Right atrium auricular region (tissue), 2 donors: ENCODE measurements at regions not wholly inside any gene's neighbourhood (a gene's known extent, or its start where the extent isn't known, plus 50 kb on each side); places are given as distances from the start of the nearest gene placed in this dataset.
A peak's percentile ranks its signal among the peaks of the same experiment; 100 is the strongest.

ENCODE experiments used
- DNase-seq: peaks from one replicate; pipeline ENCODE4 v3.0.0-alpha.2; 2019; ENCODE audit warnings: low spot score
- H3K27ac ChIP-seq, 2 donors: fragments of 200-600 bp; sonication (generic); 1 replicate in 1 of 2; 2 replicates in 1 of 2; pipeline ENCODE4 v1.5.1; 2016 to 2019
- H3K27me3 ChIP-seq, 2 donors: fragments of 200-600 bp; sonication (generic); one replicate each; pipeline versions ENCODE4 v1.5.1 to v1.6.0; 2017 to 2019
- H3K36me3 ChIP-seq: fragments of 200-600 bp; sonication (generic); one replicate; pipeline ENCODE4 v1.5.1; 2016
- H3K4me1 ChIP-seq, 2 donors: fragments of 200-600 bp; sonication (generic); one replicate each; pipeline versions ENCODE4 v1.5.1 to v1.6.0; 2017 to 2019
- H3K4me3 ChIP-seq, 2 donors: fragments of 200-600 bp; sonication (generic); 1 replicate in 1 of 2; 2 replicates in 1 of 2; pipeline ENCODE4 v1.5.1; 2017 to 2019; ENCODE audit warnings: mild to moderate bottlenecking in 1 of 2, moderate library complexity in 1 of 2
- H3K9me3 ChIP-seq, 2 donors: fragments of 200-600 bp; sonication (generic); one replicate each; pipeline ENCODE4 v1.5.1; 2019
- CTCF ChIP-seq, 2 donors: fragments of 200-600 bp; sonication (generic); IDR thresholded peaks; one replicate each; pipeline ENCODE4 v1.5.1; 2019; ENCODE audit warnings: antibody characterized with exemption in 2 of 2

GRCh38 chr6:54009052-54009654 lies 102.1 kb upstream of the MLIP start:
- Histone ChIP-seq H3K4me3 (no peak overlapping the region), H3K27ac (peak overlapping the region in 1 of 2 donors; percentile 84), H3K9me3 (peaks cover 0 to 6% of the 10 kb centered on the region in 2 donors), H3K27me3 (no peaks in the 10 kb centered on the region), H3K4me1 (peaks cover 0 to 25% of the 10 kb centered on the region in 2 donors), H3K36me3 (no peaks in the 10 kb centered on the region)
- no peak for DNase-seq
- no peak for TF ChIP-seq CTCF (IDR thresholded peaks at IDR 0.05)

- TF ChIP-seq CTCF (IDR thresholded peaks at IDR 0.05): no peak
- no peaks in the 10 kb centered on the region for H3K27me3 ChIP-seq
- peaks cover 0 to 25% of the 10 kb centered on the region in 2 donors for H3K4me1 ChIP-seq
- no peaks in the 10 kb centered on the region for H3K36me3 ChIP-seq
- peak overlapping the region; percentile 4 to 25 for H3K4me3 ChIP-seq
- DNase-seq: no peak
- peak overlapping the region; percentile 67 to 84 for H3K27ac ChIP-seq
- peaks cover 0 to 6% of the 10 kb centered on the region in 2 donors for H3K9me3 ChIP-seq
Observed at GRCh38 chr6:54010340-54011276, 100.6 kb upstream of the MLIP start.

- no peaks in the 10 kb centered on the region for H3K27me3 ChIP-seq
- DNase-seq: no peak
- no peak for TF ChIP-seq CTCF (IDR thresholded peaks at IDR 0.05)
- peak overlapping the region; percentile 67 to 84 for H3K27ac ChIP-seq
- peak overlapping the region; percentile 4 to 25 for H3K4me3 ChIP-seq
- H3K36me3 ChIP-seq: no peaks in the 10 kb centered on the region
- H3K4me1 ChIP-seq: peaks cover 0 to 25% of the 10 kb centered on the region in 2 donors
- peaks cover 0 to 6% of the 10 kb centered on the region in 2 donors for H3K9me3 ChIP-seq
Observed at GRCh38 chr6:54011277-54011648, 100.0 kb upstream of the MLIP start.

GRCh38 chr6:54013966-54014365 lies 97.3 kb upstream of the MLIP start:
- Histone ChIP-seq H3K4me3 (no peak overlapping the region), H3K27me3 (no peaks in the 10 kb centered on the region), H3K9me3 (peaks cover 0 to 6% of the 10 kb centered on the region in 2 donors), H3K36me3 (no peaks in the 10 kb centered on the region), H3K27ac (no peak overlapping the region), H3K4me1 (peaks cover 0 to 29% of the 10 kb centered on the region in 2 donors)
- no peak for DNase-seq
- TF ChIP-seq CTCF (IDR thresholded peaks at IDR 0.05): no peak

GRCh38 chr6:54014440-54014839 lies 96.8 kb upstream of the MLIP start:
- peak overlapping the region in 1 of 2 donors; percentile 77 for H3K27ac ChIP-seq
- no peak overlapping the region for H3K4me3 ChIP-seq
- no peaks in the 10 kb centered on the region for H3K36me3 ChIP-seq
- no peak for TF ChIP-seq CTCF (IDR thresholded peaks at IDR 0.05)
- no peak for DNase-seq
- no peaks in the 10 kb centered on the region for H3K27me3 ChIP-seq
- peaks cover 0 to 29% of the 10 kb centered on the region in 2 donors for H3K4me1 ChIP-seq
- H3K9me3 ChIP-seq: peaks cover 0 to 6% of the 10 kb centered on the region in 2 donors
